Erythroblast (primary cell): ENCODE measurements at regions not wholly inside any gene's neighbourhood (a gene's known extent, or its start where the extent isn't known, plus 50 kb on each side); places are given as distances from the start of the nearest gene placed in this dataset.

Experiments used
- GATA1 ChIP-seq: IDR thresholded peaks from 2 replicates; pipeline ENCODE4 v1.6.1; 2011; ENCODE audit warnings: low read depth, mild to moderate bottlenecking, control low read depth, low read length, moderate library complexity
- POLR2A ChIP-seq: IDR thresholded peaks from 2 replicates; pipeline ENCODE4 v1.6.1; 2011; ENCODE audit warnings: mild to moderate bottlenecking, low read length

DNA sequence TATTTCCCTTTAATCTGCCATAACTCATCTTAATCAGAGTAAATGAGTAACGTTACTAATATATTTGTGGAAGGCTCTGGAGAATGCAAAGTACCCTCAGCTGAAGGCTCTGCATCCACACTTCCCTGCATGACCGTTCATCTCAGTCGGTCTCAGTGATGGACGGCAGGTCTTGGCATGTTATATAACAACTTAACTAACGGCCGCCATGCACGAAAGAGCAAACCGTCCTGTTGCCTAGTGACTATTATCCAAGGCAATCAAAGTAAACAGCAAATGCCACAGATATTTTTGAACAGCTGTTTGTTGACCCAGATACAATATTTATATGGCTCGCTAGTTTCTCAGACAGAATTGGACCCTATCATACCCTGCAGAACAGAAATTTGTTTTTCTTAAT, 194.9 kb upstream of the SMLR1 start:
- TF ChIP-seq POLR2A (no peak), GATA1 (no peak)
